Endothelial cell of umbilical vein (primary cell): ENCODE measurements at regions not wholly inside any gene's neighbourhood (a gene's known extent, or its start where the extent isn't known, plus 50 kb on each side); places are given as distances from the start of the nearest gene placed in this dataset.

ENCODE experiments used
- BruUV-seq: library from RNA; stranded (reverse); fragments of 400-500 nt; replicated peaks from 2 replicates; lab custom pipeline; 2021; lab: Mats Ljungman, UMichigan
- CTCF ChIA-PET: fragments of 300-600, 350-600 bp; sonication (Branson Sonifier 250); formaldehyde crosslinking; loops from one replicate; lab custom pipeline; 2021; ENCODE audit warnings: antibody characterized with exemption, inconsistent platforms; lab: Charles Lee
- POLR2A ChIA-PET: fragments of 300-600, 350-600 bp; sonication (Branson Sonifier 250); formaldehyde crosslinking; loops from one replicate; lab custom pipeline; 2021; ENCODE audit warnings: antibody characterized with exemption, inconsistent platforms; lab: Charles Lee
- DNase-seq: peaks from one replicate; pipeline ENCODE4 v3.0.0-alpha.2; 2011; ENCODE audit warnings: low read depth, low spot score
- FAIRE-seq: peaks from 2 replicates; lab custom pipeline; 2011; peaks lifted over from hg19 to GRCh38; lab: Jason Lieb, UNC
- H2AFZ ChIP-seq: 2 replicates; pipeline ENCODE4 v1.6.0; 2012; ENCODE audit warnings: low read depth, low read length, control low read depth, inconsistent platforms
- H3K27ac ChIP-seq: 2 replicates; pipeline ENCODE4 v1.5.1; 2011; ENCODE audit warnings: low read depth, mild to moderate bottlenecking, control low read depth, low read length, moderate library complexity; ENCODE audit not compliant: insufficient read depth
- H3K27me3 ChIP-seq, 2 experiments: 2 replicates each; pipeline versions ENCODE4 v1.6.0 to v1.6.1; 2011; ENCODE audit warnings: low read length in 2 of 2, mixed read lengths in 1 of 2; ENCODE audit not compliant: control insufficient read depth in 2 of 2, insufficient read depth in 2 of 2
- H3K36me3 ChIP-seq, 2 experiments: 2 replicates in 1 of 2; 3 replicates in 1 of 2; pipeline ENCODE4 v1.5.1; 2011; ENCODE audit warnings: low read length in 2 of 2, mild to moderate bottlenecking in 1 of 2, moderate library complexity in 1 of 2; ENCODE audit not compliant: control insufficient read depth in 2 of 2, insufficient read depth in 2 of 2; ENCODE audit errors: extremely low read depth in 1 of 2
- H3K4me1 ChIP-seq: 3 replicates; pipeline ENCODE4 v1.5.1; 2011; ENCODE audit warnings: mild to moderate bottlenecking, low read length; ENCODE audit not compliant: control insufficient read depth, insufficient read depth; ENCODE audit errors: extremely low read depth
- H3K4me2 ChIP-seq: 2 replicates; pipeline ENCODE4 v1.6.1; 2011; ENCODE audit warnings: low read length, control low read depth, mixed read lengths; ENCODE audit not compliant: insufficient read depth
- H3K4me3 ChIP-seq, 3 experiments: fragments of 200-600 bp in 1 of 3; sonication (generic), shearing (Covaris generic) in 1 of 3; replicated peaks in 1 of 3; 2 replicates each; pipeline ENCODE4 v1.5.1; 2011 to 2016; ENCODE audit warnings: control low read depth in 3 of 3, low read length in 3 of 3, mild to moderate bottlenecking in 2 of 3, inconsistent platforms in 1 of 3, low read depth in 1 of 3, moderate library complexity in 1 of 3; ENCODE audit not compliant: insufficient read depth in 1 of 3
- H3K79me2 ChIP-seq: 2 replicates; pipeline ENCODE4 v1.6.0; 2012; ENCODE audit warnings: low read length, inconsistent platforms; ENCODE audit not compliant: control insufficient read depth, insufficient read depth
- H3K9ac ChIP-seq: replicated peaks from 2 replicates; pipeline ENCODE3; 2011; ENCODE audit warnings: low read length, control low read depth; ENCODE audit not compliant: insufficient read depth; ENCODE audit errors: extremely low read depth
- H3K9me1 ChIP-seq: replicated peaks from 3 replicates; pipeline ENCODE4 v1.6.0; 2011; ENCODE audit warnings: mild to moderate bottlenecking, low read length; ENCODE audit not compliant: control insufficient read depth, insufficient read depth; ENCODE audit errors: extremely low read depth
- H3K9me3 ChIP-seq: replicated peaks from 2 replicates; pipeline ENCODE4 v1.5.1; 2012; ENCODE audit warnings: low read length, inconsistent platforms; ENCODE audit not compliant: control insufficient read depth, insufficient read depth
- H4K20me1 ChIP-seq: replicated peaks from 2 replicates; pipeline ENCODE3; 2011; ENCODE audit warnings: mild to moderate bottlenecking, low read length; ENCODE audit not compliant: control insufficient read depth, insufficient read depth; ENCODE audit errors: extremely low read depth
- EZH2 ChIP-seq: IDR thresholded peaks from 2 replicates; pipeline ENCODE4 v1.6.1; 2012; ENCODE audit warnings: borderline replicate concordance, low read depth, mild to moderate bottlenecking, moderate library complexity, low read length, inconsistent platforms; ENCODE audit not compliant: severe bottlenecking
- FOS ChIP-seq: IDR thresholded peaks from 2 replicates; pipeline ENCODE4 v1.6.1; 2011; ENCODE audit warnings: mild to moderate bottlenecking, low read length, moderate library complexity, borderline replicate concordance; ENCODE audit not compliant: insufficient read depth
- GATA2 ChIP-seq: IDR thresholded peaks from 2 replicates; pipeline ENCODE4 v1.7.0; 2011; ENCODE audit warnings: low read depth, mild to moderate bottlenecking, moderate library complexity, mixed read lengths, low read length; ENCODE audit not compliant: insufficient read length, insufficient read depth
- JUN ChIP-seq: IDR thresholded peaks from 2 replicates; pipeline ENCODE4 v1.6.1; 2011; ENCODE audit warnings: borderline replicate concordance, low read depth; ENCODE audit not compliant: insufficient read length, insufficient read depth
- MAX ChIP-seq: IDR thresholded peaks from 2 replicates; pipeline ENCODE4 v1.6.1; 2011; ENCODE audit not compliant: insufficient read depth, insufficient read length
- MYC ChIP-seq: IDR thresholded peaks from one replicate; pipeline ENCODE4 v1.6.1; 2011; ENCODE audit warnings: mild to moderate bottlenecking, low read depth, low read length
- POLR2A ChIP-seq: IDR thresholded peaks from 2 replicates; pipeline ENCODE4 v1.6.1; 2012; ENCODE audit warnings: low read depth, mild to moderate bottlenecking, control low read depth, low read length
- POLR2AphosphoS5 ChIP-seq: IDR thresholded peaks from 2 replicates; pipeline ENCODE4 v1.6.1; 2012; ENCODE audit warnings: low read depth, mild to moderate bottlenecking, control low read depth, low read length, moderate library complexity; ENCODE audit not compliant: insufficient read depth
- dilution Hi-C: fragments of 300-500 bp; cut with MboI; formaldehyde crosslinking; loops from one replicate; pipeline ENCODE4 v1.15.0; 2019; ENCODE audit warnings: low sequenced_read_pairs; ENCODE audit not compliant: extremely low pct_ligation_motif_present
- intact Hi-C: fragments of 100-400 bp; cut with micrococcal nuclease; formaldehyde crosslinking; loops from one replicate; pipeline ENCODE4 v1.10.0; 2022
- TF ChIP-seq, protein P1 (sequence below), 2 donors: IDR thresholded peaks; 1 replicate in 1 of 2; 2 replicates in 1 of 2; pipeline ENCODE4 v1.5.1; 2011; ENCODE audit warnings: low read length in 2 of 2, mild to moderate bottlenecking in 2 of 2, moderate library complexity in 2 of 2, control low read depth in 1 of 2, inconsistent platforms in 1 of 2, low read depth in 1 of 2; ENCODE audit not compliant: insufficient read depth in 1 of 2; ENCODE audit errors: extremely low read depth in 1 of 2

GRCh38 chr1:191699343-191699742 lies 458.9 kb upstream of the RGS18 start:
- ChIA-PET CTCF (no interaction called here), POLR2A (no interaction called here)
- no TSS peak for BruUV-seq
- Histone ChIP-seq H3K9me3 (no peaks in the 10 kb centered on the region), H3K9ac (no peak overlapping the region), H2AFZ (no peak overlapping the region), H3K9me1 (no peaks in the 10 kb centered on the region), H4K20me1 (no peaks in the 10 kb centered on the region), H3K4me3 (no peak overlapping the region), H3K4me1 (no peaks in the 10 kb centered on the region), H3K79me2 (no peaks in the 10 kb centered on the region), H3K27ac (no peak overlapping the region), H3K4me2 (no peak overlapping the region), H3K27me3 (no peaks in the 10 kb centered on the region), H3K36me3 (no peaks in the 10 kb centered on the region)
- TF ChIP-seq GATA2: no peak
- DNase-seq (no peak), FAIRE-seq (no peak)
- intact Hi-C loops (no loop called here), dilution Hi-C loops (no loop called here)

- DNase-seq (no peak), FAIRE-seq (no peak)
- H3K79me2 ChIP-seq: no peaks in the 10 kb centered on the region
- no peak overlapping the region for H3K4me2 ChIP-seq
- H3K9me1 ChIP-seq: no peaks in the 10 kb centered on the region
- no peaks in the 10 kb centered on the region for H3K4me1 ChIP-seq
- ChIA-PET CTCF (no interaction called here), POLR2A (no interaction called here)
- H4K20me1 ChIP-seq: no peaks in the 10 kb centered on the region
- no TSS peak for BruUV-seq
- no peak overlapping the region for H3K4me3 ChIP-seq
- no peak for TF ChIP-seq POLR2AphosphoS5
- no peak for TF ChIP-seq EZH2
- no peak for TF ChIP-seq MAX
- TF ChIP-seq, protein P1, sequence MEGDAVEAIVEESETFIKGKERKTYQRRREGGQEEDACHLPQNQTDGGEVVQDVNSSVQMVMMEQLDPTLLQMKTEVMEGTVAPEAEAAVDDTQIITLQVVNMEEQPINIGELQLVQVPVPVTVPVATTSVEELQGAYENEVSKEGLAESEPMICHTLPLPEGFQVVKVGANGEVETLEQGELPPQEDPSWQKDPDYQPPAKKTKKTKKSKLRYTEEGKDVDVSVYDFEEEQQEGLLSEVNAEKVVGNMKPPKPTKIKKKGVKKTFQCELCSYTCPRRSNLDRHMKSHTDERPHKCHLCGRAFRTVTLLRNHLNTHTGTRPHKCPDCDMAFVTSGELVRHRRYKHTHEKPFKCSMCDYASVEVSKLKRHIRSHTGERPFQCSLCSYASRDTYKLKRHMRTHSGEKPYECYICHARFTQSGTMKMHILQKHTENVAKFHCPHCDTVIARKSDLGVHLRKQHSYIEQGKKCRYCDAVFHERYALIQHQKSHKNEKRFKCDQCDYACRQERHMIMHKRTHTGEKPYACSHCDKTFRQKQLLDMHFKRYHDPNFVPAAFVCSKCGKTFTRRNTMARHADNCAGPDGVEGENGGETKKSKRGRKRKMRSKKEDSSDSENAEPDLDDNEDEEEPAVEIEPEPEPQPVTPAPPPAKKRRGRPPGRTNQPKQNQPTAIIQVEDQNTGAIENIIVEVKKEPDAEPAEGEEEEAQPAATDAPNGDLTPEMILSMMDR (IDR thresholded peaks at IDR 0.05; ENCODE audit: extremely low read depth in 1 of 2, insufficient read depth in 1 of 2, low read depth in 1 of 2, low read length in 2 of 2): no peak
- no peak for TF ChIP-seq FOS
- no peak for TF ChIP-seq POLR2A
- TF ChIP-seq MYC: no peak
- TF ChIP-seq GATA2: no peak
- TF ChIP-seq JUN: no peak
- no peaks in the 10 kb centered on the region for H3K36me3 ChIP-seq
- H3K9me3 ChIP-seq: no peaks in the 10 kb centered on the region
- dilution Hi-C loops: no loop called here
- H3K27me3 ChIP-seq: no peaks in the 10 kb centered on the region
- H3K9ac ChIP-seq: no peak overlapping the region
- H3K27ac ChIP-seq: no peak overlapping the region
- intact Hi-C loops: no loop called here
- no peak overlapping the region for H2AFZ ChIP-seq
Observed at GRCh38 chr1:191700922-191701321, 457.3 kb upstream of the RGS18 start.
